GM19467 (cell line): ENCODE measurements at regions not wholly inside any gene's neighbourhood (a gene's known extent, or its start where the extent isn't known, plus 50 kb on each side); places are given as distances from the start of the nearest gene placed in this dataset.
"Not testable (repeated sequence)": the region's sequence is repeated elsewhere in the genome, so short reads cannot be mapped to it uniquely, and the experiment has no call there.

Experiments used
- ATAC-seq: cut with Tn5 transposase; IDR thresholded peaks from one replicate; pipeline ENCODE4 v1.9.1; 2021; ENCODE audit warnings: mild to moderate bottlenecking, moderate library complexity; ENCODE audit not compliant: unreplicated experiment

- no peak for ATAC-seq
These were observed 366.8 kb upstream of the GBE1 start for GRCh38 chr3:82128271-82128670.

DNA sequence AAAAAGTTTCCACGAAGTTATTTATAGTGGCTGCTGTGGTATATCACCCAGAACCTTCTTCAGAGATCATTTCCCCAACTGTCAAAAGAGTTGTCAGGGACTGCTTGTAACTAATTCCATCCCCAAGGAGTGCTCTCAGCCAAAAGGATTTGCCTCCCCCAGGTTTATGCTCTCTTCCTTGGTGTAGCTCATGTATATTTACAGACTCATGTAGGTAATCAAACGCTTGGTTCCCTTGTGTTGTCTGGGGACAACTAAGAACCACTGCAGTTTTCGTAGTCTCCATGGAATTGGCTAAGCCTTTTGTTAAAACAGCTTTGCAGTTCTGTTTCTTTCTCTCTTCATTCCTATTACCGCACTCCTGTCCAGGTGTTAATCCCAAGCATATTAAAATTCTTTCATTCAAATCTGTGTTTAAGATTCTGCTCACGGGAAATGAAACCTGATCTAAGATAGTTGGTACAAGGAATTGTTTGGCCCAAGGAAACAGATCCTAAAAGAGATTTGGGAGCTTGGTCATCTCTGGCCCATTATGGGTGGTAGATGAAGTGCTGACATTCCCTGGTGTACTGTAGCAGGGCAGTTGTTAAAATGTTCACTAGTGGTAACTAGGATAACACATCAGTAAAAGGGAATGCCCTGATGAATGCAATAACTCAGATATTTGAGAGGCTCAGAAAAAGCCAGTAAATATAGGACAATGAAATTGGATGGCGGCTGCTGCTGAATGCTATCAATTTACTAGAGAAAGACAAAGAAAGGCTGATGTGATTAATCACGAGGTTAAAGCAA lies 361.3 kb upstream of the GBE1 start:
- ATAC-seq = no peak

DNA sequence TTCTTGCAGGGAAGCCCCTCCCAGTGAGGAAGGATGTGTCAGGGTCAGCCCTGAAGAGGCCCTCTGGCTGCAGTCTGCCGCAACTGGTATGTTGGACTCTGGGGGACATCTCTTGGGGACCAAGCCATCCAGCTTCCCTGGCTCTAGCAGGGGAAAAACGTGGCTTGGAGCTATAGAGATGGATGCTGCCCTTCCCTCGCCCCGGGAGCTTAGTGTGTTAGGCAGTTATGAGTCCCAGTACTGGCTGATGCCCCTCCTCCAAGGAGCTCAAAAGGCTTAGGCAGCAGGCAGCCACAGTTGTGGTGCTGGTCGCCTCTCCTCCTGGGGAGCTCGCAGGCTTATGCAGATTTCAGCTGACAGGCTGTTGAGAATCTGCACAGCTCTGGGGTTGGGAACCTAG lies 353.1 kb upstream of the GBE1 start:
- no peak for ATAC-seq

DNA sequence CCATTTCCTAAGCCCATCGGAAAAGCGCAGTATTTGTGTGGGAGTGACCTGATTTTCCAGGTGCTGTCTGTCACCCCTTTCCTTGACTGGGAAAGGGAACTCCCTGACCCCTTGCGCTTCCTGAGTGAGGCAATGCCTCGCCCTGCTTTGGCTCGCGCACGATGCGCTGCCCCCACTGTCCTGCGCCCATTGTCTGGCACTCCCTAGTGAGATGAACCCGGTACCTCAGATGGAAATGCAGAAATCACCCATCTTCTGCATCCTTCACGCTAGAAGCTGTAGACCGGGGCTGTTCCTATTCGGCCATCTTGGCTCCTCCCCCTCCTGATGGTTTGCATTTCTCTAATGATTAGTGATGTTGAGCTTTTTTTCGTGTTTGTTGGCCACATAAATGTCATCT lies 349.3 kb upstream of the GBE1 start:
- ATAC-seq = not testable (repeated sequence)

GRCh38 chr3:82103241-82103640 lies 341.8 kb upstream of the GBE1 start:
- ATAC-seq = no peak

DNA sequence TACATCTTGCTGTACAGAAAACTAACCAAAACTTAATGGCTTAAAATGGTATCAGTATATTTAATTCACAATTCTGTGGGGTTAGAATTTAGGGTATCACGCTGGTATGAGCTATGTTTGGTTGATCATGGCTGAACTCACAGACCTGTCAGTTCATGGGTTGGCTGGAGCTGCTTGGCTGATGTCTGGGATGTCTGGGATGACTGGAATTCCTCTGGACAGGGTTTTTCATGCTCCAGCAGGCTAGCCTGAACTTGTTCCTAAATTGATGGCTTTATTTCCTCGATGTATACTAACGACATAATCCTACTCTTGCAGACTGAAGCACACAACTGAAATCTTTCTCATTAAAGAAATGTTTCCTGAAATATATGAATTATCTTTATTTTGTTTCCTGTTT lies 338.9 kb upstream of the GBE1 start:
- no peak for ATAC-seq

DNA sequence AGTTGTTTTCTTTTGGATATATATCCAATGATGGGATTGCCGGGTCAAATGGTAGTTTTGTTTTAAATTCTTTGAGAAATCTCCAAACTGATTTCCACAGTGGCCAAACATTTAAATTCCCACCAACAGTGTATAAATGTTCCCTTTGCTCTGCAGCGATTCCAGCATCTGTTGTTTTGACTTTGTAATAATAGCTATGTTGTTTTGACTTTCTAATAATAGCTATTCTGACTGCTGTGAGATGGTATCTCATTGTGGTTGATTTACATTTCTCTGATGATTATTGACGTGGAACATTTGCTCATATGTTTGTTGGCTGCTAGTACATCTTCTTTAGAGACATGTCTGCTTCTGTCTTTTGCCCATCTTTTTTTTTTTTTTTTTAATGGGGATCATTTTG lies 332.2 kb upstream of the GBE1 start:
- ATAC-seq = no peak

GRCh38 chr3:82088749-82089148 lies 327.3 kb upstream of the GBE1 start:
- ATAC-seq = no peak

DNA sequence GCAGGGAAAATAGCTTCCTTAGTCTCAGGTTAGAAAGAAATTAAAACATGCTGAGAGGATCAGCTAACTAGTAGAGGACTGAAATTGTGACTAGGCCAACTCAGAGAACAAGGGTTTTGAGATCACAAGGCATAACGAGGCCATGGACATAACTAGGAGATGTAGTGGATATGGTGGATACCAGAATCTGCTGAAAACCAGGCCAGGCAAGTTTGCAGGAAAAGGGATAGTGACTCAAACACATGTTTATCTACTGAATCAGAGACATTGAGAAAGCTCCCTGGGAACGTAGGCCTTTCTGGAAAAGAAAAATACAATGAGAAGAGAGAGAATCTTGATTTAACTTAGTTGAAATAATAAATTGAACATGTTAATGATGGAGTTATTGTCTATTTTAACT lies 326.5 kb upstream of the GBE1 start:
- ATAC-seq = no peak

GRCh38 chr3:82085851-82086475 lies 324.5 kb upstream of the GBE1 start:
- no peak for ATAC-seq

GRCh38 chr3:82085356-82085755 lies 323.9 kb upstream of the GBE1 start:
- ATAC-seq = no peak

- ATAC-seq = no peak
These were observed 323.4 kb upstream of the GBE1 start for GRCh38 chr3:82084824-82085223.

- no peak for ATAC-seq
These were observed 321.4 kb upstream of the GBE1 start for GRCh38 chr3:82082796-82083195.

- no peak for ATAC-seq
These were observed 319.9 kb upstream of the GBE1 start for GRCh38 chr3:82081351-82081750.

- ATAC-seq = no peak
These were observed 319.3 kb upstream of the GBE1 start for GRCh38 chr3:82080792-82081191.

DNA sequence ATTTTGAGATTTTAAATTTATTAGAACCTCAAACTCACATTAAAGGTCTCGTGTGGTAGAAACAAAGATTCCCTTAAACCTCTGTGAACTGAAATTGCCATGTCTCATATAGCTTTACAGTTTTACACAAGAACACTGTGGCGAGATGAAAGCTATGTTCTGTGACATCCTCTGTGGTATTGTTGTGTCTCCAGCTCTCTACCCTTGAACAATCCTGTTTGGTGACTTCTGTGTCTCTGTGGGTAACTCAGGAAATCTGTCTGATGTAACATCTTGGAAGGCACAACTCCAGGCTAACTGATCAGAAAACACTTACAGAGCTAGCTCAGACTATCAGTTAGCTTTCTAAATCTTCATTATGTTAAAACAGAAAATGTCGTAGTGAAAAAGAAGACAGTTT lies 318.8 kb upstream of the GBE1 start:
- ATAC-seq = no peak

- no peak for ATAC-seq
These were observed 318.0 kb upstream of the GBE1 start for GRCh38 chr3:82079335-82079890.

DNA sequence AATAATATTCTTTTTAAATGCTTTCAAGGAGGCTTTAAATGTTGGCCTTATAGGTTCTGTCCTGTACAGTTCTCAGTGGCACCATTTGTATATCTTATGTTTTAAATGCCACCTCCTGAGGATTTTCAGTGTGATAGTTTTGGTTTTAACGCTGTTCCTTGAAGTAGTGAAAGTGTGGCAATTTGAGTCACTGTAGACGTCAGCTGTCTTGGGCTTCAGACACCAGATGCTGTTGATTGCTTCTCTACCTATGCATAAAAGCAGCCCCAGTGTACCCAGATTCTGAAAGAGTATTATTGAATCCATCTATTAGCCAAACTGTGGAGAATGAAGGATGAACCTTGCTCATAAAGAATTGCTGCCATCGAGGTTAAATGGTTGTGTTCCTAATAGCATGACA lies 316.8 kb upstream of the GBE1 start:
- ATAC-seq = no peak

DNA sequence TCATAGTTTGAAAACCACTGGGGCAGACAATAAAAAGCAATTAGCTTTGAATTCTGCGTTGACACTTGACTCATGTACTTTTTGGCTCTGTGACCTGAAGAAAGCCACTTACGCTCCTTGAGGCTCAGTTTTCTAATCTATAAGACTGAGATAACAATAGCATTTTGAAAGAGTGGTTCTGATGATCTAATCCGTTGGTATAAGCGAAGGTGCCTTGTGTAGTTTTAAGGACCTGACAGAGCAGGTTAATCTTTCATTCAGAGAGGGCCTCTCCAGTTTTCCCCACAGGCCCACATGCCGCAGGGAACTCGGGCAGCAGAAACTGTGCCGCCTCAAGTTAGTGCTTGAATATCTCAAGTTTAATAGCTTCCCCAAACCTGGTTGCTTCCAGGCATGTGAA lies 306.0 kb upstream of the GBE1 start:
- no peak for ATAC-seq

DNA sequence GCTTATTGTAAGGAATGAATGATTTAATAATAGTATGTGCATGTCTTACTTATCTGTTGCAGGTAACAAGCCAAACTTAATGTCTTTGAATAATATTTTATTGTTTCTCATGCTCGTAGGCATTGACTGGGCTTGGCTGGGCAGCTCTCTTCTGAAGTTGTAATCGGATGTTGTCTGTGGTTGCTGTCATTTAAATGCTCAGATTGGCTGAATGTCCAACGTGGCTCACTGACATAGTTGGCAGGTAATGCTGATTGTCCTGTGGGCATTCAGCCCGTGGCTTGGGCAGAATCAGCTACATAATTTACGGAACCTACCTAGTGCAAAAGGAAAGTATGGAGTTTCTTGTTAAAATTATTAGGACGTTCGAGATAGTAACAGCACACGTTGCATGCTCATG lies 297.4 kb upstream of the GBE1 start:
- ATAC-seq = no peak

DNA sequence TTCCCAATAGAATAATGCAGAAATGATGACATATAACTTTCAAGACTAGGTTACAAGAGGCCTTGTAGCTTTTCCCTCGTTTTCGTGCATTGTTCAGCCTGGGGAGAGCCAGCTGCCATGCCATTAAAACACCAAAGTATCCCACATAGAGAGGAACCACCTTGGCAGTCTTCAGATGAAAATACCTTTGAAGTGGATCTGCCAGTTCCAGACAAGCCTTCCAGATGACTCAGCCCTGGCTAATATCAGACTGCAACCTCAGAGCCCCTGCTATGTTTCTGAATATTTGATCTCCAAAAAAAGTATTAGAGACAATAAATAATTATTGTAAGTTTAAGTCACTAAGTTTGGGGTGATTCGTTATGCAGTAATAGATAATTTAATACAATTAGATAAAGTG lies 294.3 kb upstream of the GBE1 start:
- no peak for ATAC-seq

DNA sequence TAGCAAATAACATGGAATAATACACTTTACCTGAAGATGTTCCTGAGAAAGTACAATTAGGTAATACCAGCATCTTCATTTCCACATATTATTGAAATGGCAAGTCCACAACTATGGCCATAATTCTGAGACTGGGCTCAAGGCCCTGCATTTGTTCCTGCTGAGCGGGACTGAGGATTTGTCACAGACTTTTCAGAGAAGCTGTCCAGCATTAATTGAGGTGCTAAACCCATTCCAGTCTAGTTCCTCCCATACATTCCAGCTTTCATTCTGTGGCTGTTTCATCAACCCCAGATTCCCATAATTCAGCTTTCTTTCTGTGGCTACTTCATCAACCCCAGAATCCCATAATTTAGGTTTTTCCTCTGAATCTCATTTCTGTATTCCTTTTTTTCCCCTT lies 293.4 kb upstream of the GBE1 start:
- no peak for ATAC-seq
